ENCODE measurements at regions not wholly inside any gene's neighbourhood (a gene's known extent, or its start where the extent isn't known, plus 50 kb on each side); places are given as distances from the start of the nearest gene placed in this dataset.

DNA sequence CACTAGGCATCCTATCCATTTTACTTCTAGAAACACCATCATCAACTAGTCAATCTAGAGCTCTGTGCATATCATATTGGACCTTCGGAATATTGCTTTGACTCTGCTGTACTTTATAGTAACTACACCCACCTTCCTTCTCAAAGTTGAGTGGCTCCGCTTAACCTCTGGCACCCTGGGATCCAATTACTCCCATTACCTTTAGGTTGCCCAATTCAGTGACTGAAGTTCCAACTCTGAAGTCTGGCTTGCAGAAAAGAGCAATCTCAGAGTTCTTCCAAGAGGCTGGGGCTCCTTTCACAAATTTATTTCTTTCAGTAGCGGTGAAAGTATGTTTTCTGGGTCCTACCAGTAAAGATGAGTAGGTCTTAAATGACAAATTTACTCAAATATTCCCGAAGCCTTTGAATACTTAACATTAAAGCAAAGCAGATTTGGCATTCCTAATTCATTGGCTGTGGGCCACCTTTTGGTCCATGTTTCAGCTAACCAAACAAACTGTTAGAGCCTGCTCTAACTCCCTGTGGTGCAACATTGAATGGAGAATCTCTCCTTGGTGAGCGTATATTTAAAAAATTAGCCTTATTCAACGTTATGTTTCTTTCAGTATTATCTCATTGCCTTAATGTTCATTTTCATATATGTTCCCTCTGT lies 1215.8 kb downstream of the RAPGEF2 start:
- TF ChIP-seq, protein P1, sequence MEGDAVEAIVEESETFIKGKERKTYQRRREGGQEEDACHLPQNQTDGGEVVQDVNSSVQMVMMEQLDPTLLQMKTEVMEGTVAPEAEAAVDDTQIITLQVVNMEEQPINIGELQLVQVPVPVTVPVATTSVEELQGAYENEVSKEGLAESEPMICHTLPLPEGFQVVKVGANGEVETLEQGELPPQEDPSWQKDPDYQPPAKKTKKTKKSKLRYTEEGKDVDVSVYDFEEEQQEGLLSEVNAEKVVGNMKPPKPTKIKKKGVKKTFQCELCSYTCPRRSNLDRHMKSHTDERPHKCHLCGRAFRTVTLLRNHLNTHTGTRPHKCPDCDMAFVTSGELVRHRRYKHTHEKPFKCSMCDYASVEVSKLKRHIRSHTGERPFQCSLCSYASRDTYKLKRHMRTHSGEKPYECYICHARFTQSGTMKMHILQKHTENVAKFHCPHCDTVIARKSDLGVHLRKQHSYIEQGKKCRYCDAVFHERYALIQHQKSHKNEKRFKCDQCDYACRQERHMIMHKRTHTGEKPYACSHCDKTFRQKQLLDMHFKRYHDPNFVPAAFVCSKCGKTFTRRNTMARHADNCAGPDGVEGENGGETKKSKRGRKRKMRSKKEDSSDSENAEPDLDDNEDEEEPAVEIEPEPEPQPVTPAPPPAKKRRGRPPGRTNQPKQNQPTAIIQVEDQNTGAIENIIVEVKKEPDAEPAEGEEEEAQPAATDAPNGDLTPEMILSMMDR (IDR thresholded peaks at IDR 0.05; ENCODE audit: control extremely low read depth, extremely low read depth, low read depth, missing control alignments), result no peak
- POLR2A ChIA-PET, result no interaction called here
- CTCF ChIA-PET, result no interaction called here
- no peak for DNase-seq (ENCODE audit: extremely low spot score)

DNA sequence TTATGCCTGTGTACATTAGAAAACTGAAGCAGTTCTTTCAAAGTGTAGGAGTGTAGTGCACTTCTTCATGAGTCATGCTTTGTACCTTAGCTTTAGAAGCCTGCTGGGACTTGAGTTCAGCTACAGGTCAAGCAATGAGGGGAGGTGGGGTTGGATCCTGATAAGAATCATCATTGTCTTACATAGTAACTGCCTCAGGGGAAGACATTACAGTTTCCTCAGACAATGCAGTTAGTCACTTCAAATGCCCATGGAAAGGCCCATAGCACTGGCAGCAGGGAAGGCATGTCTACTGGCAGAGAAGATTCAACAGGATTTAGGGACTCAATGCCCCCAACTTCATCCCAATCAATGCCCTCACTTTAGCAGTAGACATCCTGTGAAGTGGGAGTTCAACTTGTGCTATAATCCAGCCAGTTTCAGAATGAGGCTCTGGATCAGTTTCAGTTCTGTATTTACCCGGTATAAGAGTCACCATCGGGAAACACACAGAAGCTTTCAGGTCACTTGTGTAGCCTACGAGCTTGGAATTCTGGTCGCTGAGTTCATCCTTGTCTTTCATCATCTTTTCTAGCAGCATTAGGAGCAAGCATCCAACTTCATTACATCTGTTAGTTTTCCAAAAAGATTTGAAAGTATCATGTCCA lies 1216.5 kb downstream of the RAPGEF2 start:
- no peak for DNase-seq (ENCODE audit: extremely low spot score)
- TF ChIP-seq, protein P1 (IDR thresholded peaks at IDR 0.05; ENCODE audit: control extremely low read depth, extremely low read depth, low read depth, missing control alignments), result no peak
- ChIA-PET POLR2A (no interaction called here), CTCF (no interaction called here)

DNA sequence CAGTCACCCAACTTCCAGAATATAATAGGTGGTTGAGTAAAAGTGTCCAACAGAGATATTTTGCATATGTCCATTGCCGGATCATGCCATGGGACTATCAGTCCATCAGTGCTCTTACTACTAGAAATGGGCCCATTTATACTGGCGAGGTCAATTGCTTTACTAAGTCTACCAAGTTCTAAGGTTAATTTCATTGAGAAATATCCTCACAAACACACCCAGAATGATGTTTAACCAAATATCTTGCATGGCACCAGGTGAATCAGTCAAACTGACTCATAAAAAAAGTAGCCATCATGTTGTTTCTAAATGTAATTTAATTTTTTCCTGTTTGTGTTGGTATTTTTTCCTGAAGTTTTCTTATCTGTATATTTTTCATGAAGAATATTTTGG lies 1217.0 kb downstream of the RAPGEF2 start:
- TF ChIP-seq, protein P1 (IDR thresholded peaks at IDR 0.05; ENCODE audit: control extremely low read depth, extremely low read depth, low read depth, missing control alignments), result no peak
- ChIA-PET POLR2A (no interaction called here), CTCF (no interaction called here)
- DNase-seq (ENCODE audit: extremely low spot score), result no peak

DNA sequence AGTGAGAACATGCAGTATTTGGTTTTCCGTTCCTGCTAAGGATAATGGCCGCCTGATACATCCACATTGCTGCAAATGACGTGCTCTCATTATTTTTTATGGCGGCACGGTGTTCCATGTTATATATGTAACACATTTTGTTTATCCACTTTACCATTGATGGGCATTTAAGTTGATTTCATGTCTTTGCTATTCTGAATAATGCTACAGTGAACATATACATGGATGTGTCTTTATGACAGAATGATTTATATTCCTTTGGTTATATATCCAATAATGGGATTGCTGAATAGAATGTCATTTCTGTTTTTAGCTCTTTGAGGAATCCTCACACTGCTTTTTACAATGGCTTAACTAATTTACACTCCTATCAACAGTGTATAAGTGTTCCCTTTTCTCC lies 1223.2 kb downstream of the RAPGEF2 start:
- ChIA-PET CTCF (interaction anchor here (1.6 kb wide), 2 partner anchors 12 to 16 kb away, joined by 4 read pairs; no protein-coding TSS in a partner anchor), POLR2A (no interaction called here)
- TF ChIP-seq, protein P1 (IDR thresholded peaks at IDR 0.05; ENCODE audit: control extremely low read depth, extremely low read depth, low read depth, missing control alignments), result no peak
- DNase-seq (ENCODE audit: extremely low spot score), result no peak

DNA sequence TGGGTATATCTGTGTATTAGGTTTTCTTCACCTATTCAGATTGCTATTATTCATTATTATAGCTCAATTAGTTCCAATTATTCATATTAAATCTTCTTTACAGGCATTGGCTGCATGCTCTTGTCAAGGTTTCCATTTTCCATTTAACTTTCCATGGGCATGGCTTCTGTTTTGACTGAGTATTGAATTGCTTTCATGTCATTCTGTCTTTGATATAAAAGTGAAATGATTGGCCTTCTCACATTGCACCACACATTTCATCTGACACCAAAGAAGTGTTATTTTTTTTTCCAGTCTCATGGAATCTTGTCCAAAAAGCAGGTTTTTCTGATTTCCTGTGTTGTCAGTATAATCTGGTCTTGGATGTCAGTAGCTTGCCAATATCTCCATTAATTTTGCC lies 1244.3 kb downstream of the RAPGEF2 start:
- DNase-seq (ENCODE audit: extremely low spot score), result no peak
- POLR2A ChIA-PET, result no interaction called here
- CTCF ChIA-PET, result no interaction called here
- TF ChIP-seq, protein P1 (IDR thresholded peaks at IDR 0.05; ENCODE audit: control extremely low read depth, extremely low read depth, low read depth, missing control alignments), result no peak

DNA sequence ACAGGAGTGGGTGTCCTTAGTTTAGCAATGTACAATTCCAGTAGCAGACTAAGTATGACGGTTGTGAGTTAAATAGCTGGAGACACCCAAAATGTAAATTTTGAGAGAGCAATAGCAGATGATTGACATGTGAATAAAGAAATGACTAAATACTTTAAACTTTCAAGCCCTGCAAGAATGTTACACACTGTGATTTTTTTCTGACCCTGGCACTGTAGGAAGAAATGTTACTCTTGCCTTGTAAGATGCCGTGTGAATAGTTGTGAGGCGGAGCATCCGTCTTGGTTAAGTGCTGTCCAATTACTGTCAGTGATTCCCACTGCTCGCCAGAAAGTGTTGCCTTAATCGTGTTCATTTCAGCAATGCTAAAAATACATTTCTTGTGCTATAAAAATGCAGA lies 1248.1 kb downstream of the RAPGEF2 start:
- no peak for DNase-seq (ENCODE audit: extremely low spot score)
- TF ChIP-seq, protein P1 (IDR thresholded peaks at IDR 0.05; ENCODE audit: control extremely low read depth, extremely low read depth, low read depth, missing control alignments), result no peak
- ChIA-PET CTCF (no interaction called here), POLR2A (no interaction called here)
